Activated CD4-positive, alpha-beta T cell treated with anti-CD3 and anti-CD28 coated beads, Interleukin-2, Interleukin-4, amounts not matched to agents 100 ng/mL and 50 ng/mL, durations not matched to agents 16 hours and 8 hours (primary cell): ENCODE measurements at regions not wholly inside any gene's neighbourhood (a gene's known extent, or its start where the extent isn't known, plus 50 kb on each side); places are given as distances from the start of the nearest gene placed in this dataset.

Experiments
- DNase-seq: peaks from one replicate; pipeline ENCODE4 v3.0.0-alpha.2; 2020; ENCODE audit warnings: low spot score

DNA sequence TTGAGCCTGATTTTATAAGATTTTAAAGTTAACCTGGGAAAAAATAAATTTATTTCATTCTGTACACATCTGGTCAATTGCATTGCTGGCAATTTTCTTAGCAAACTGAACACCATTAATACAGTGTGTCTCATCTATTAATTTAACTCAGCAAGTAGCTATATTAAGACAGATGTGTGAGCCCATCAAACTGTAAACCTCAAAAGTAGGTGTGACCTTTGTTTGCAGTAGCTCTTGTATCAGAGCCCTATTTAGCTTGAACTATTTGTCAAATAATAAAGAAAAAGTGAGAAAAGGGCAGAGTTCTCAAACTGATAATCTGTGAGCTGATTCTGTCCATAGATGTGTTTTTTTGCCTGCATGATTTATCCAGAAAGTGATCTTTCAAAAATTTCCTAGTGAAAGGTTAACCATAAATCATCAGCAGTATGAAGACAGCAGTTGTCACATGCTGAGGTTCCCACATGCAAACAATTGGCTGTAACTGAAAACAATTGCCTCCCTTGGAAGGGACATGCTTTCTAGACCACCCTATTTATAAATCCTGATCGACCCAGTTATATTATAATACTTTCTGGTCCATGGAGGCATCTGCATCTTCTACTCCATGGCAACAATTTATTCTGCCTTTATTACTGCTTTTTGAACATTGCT, 646.5 kb downstream of the NSUN3 start:
- DNase-seq: no peak

DNA sequence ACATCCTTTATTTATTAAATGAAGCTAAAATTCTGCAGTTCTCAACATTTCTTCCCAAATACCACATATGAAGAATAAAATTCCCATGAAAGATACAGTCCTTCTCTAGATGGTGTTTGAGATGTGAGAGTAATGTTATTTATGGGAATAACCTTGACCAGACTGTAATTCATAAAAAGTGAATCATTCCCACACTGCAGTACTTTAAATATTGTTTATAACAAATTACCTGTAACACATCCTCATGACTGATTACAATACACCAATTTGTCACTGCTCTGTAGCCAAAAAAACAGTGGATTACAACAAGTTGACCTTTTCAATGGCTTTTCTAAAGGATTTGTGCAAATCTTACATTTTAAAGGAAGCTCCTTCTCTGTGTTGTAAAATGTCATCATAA, 651.3 kb downstream of the NSUN3 start:
- no peak for DNase-seq

DNA sequence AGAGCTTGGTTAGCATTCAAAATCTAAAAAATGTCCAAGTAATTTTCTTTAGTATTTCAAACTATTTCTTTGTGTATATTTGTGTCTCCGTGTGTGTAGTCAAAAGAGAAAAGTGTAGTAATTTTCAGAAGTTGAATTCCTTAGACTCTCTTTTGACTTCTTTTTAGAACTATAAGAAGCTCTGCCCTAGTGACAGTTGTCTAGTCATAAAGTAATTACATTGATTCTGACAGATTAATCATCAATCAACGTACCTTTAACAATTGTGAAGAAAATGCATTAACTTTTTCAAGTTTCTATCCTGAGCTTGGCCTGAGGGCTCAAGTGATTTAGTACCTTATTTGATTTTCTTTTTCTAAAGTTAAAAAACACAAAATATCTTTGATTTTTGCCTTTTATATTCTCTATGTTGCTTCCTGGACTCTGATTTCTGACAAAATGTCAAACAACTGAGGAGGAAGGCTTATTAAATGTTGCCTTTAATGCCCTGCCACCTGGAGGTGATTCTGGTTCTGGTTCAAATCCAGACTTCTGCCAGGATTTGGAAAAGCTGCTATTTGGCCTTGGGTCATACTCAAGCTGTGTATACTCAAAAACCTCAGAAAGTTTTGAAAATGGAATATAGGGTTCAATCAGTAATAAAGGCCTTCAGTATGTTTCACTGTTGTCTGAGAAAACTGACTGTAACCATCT, 653.6 kb downstream of the NSUN3 start:
- no peak for DNase-seq

DNA sequence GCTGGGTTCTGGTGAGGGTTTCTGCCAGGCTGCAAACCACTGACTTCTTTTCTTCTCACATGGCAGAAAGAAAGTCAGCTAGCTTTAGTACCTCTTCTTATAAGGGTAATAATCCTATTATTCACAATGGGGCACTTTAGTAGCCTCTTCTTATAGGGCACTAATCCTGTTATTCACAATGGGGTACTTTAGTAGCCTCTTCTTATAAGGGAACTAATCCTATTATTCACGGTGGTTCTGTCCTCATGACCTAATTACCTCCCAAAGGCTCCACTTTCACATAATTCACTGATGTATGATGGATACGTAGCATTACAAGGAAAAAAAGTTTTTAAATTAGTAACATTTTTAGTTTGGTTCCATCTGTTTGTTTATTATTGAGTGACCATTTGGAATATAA, 671.3 kb downstream of the NSUN3 start:
- DNase-seq: no peak

- no peak for DNase-seq
Measured at GRCh38 chr3:94735354-94735753, 672.5 kb downstream of the NSUN3 start.

GRCh38 chr3:94737116-94737515, 674.3 kb downstream of the NSUN3 start:
- DNase-seq: no peak

DNA sequence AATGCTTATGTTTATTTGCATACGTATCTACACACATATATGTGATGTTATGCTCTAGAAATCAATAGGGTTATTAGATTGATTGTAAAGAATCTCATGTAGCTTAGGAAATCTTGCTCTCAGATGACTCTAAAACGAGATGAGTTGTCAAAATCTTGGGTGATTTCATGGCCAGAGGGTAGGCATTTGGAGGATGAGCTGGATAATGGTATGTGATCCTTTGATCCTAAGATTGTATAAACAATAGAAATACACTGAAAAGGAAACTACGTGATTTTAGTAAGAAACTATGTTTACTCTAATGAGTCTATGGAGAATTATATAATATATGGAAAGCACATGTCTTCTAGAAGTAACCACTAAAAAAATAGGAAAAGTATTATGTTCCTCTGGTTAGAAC, 676.6 kb downstream of the NSUN3 start:
- no peak for DNase-seq

GRCh38 chr3:94758751-94759150, 695.9 kb downstream of the NSUN3 start:
- no peak for DNase-seq

DNA sequence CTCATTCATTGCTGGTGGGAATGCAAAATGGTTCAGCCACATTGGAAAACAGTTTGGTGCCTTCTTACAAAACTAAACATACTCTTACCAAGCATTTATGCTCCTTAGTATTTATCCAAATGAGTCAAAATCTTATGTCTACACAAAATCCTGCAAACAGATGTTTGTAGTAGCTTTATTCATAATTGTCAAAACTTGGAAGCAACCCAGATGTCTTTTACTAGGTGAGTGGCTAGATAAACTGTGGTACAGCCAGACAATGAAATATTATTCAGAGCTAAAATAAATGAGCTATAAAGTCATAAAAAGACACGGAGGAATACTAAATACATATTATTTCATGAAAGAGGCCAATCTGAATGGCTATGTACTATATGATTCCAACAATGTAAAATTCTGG, 709.5 kb downstream of the NSUN3 start:
- no peak for DNase-seq

GRCh38 chr3:94775746-94776145, 712.9 kb downstream of the NSUN3 start:
- DNase-seq: no peak

- no peak for DNase-seq
Measured at GRCh38 chr3:94776401-94776915, 713.6 kb downstream of the NSUN3 start.

DNA sequence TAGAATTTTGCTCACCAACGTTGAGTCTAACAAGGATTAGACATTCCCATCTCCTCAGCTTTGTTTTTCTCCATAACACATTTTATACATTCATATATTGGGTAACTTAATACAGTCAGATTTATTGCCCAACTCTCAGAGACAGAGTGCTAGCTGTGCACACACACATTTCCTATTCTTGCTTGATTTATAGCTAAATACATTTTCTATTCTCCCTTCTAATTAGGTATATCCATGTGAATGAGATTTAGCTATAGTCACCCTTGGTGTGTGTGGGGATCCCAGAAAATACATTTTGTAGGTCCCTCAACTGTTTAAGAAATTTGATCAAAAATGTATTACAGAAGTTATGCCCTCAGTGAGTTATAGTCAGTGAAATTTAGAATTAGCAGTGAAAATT, 715.4 kb downstream of the NSUN3 start:
- DNase-seq: no peak

GRCh38 chr3:94778814-94779494, 716.1 kb downstream of the NSUN3 start:
- no peak for DNase-seq

- no peak for DNase-seq
Measured at GRCh38 chr3:94779699-94780098, 716.8 kb downstream of the NSUN3 start.

GRCh38 chr3:94784274-94784673, 721.4 kb downstream of the NSUN3 start:
- no peak for DNase-seq

- no peak for DNase-seq
Measured at GRCh38 chr3:94787066-94787465, 724.2 kb downstream of the NSUN3 start.

DNA sequence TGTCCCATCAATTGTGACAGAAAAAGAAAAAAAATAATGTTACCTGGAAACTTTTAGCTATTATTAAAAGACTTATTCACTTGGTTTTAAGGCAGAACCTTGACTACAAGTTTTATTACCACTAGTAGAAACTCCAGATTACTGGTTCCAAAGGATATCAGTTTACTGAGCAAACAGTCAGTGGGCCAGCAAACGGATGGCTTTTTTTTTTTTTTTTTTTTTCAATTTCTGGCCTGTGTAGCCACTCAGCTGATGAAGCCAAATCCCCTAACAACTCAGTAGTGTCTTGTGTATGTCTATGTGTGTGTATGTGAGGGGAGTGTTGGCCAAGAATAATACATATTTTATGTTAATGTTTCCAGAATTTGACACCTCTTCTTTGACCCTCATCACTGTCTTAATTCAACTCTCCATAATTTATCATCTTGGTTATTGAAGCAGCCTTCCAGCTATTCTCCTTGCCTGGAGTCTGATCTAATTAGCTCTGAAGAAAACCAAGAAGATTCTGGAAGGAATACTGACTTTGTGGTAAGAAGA, 724.9 kb downstream of the NSUN3 start:
- DNase-seq: no peak

- no peak for DNase-seq
Measured at GRCh38 chr3:94794563-94794962, 731.7 kb downstream of the NSUN3 start.

DNA sequence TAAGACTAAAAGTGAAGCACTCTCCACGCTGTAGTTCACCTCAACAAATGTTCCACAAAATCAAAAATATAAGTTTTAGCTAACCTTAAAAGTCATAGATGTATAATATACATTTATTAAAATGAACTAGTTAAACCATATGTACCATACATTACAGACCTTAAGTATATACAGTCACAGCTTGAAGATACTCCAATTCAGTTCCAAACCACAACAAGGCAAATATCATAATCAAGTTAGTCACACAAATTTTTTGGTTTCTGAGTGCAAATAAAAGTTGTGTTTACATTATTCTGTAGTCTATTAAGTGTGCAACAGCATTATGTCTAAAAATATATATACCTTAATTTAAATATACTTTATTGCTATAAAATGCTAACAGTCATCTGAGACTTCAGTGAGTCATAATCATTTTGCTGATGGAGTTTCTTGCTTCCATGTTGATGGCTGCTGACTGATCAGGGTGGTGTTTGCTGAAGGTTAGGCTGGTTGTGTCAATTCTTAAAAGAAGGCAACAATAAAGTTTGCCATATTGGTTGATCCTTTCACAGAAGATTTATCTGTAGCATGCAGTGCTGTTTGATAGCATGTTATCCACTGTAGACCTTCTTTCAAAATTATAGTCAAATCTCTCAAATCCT, 736.7 kb downstream of the NSUN3 start:
- no peak for DNase-seq

DNA sequence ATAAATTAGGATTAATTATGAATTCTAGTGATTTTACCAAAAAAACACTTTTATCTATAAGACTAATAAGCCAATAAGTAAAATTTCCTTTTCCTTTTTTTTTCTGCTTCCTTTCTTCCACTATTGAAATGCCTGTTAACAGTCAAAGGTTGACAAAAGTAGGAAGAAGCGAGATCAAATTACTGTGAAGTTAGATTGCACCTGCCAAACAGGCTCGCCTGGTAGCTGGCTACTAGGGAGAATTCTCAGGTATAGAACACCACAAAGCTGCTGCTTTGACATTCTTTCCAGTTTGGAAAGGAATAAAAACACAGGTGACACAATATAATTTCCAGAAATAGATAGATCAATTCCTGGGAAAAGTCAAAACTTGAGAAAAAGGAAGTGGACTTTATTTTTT, 749.0 kb downstream of the NSUN3 start:
- no peak for DNase-seq

DNA sequence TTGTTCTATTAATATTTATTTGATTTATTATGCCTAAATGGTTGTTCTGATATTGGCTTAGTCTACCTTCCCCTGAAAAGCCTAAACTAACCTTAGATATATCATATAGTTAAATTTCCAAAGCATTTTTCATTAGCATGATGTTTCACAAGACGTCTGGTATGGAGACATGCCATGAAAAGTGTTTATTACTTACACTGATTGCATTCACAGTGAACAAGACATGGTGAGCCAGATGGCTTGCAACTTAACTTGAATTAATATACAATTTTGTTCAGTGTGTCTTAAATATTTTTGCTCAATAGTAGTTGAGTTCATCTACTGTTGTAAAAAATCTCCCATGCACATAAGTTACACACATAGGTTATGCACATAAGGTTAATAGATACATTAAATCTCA, 758.4 kb downstream of the NSUN3 start:
- no peak for DNase-seq

DNA sequence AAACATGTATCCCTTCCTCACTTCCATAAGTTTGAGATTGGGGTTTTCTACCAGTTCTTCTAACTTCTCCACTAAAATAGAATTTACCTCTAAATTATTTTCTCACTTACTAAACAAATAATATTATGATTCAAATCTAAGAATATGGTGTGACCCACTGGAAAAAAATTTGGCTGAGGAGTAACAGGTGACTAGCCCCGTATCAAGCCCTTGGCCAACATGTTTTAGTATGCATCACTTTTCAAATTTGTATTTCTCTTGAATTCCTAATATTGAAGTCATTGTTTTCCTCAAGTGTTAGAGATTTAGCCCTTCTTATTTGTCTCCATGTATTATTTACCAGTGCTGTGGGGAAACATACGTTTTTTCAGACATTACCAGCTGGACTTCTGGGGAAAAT, 759.4 kb downstream of the NSUN3 start:
- no peak for DNase-seq
